Amygdala (tissue), 56 donors: ENCODE measurements at regions not wholly inside any gene's neighbourhood (a gene's known extent, or its start where the extent isn't known, plus 50 kb on each side); places are given as distances from the start of the nearest gene placed in this dataset.

Source experiments
- DNase-seq, 56 donors: peaks; one replicate each; lab custom pipeline; 2025; lab: John Stamatoyannopoulos, UW

DNA sequence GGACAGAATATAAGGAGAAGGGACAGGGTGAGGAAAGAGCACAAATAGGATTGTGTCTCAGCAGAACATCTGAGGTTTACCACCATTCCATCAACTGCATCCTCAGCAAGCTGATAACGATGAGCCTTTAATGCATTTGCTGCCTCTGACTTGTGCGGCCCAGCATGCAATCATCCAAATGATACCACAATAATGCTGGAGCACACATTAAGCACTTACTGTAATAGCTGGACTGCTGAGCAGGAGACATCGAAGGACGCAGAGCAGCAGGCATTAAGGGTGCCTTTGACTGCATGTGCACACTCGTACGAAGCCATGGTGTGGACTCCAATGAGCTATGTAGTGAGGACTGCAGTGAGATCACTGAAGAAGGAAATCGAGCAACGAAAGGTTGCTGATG lies 469.4 kb downstream of the FOXO1 start:
- DNase-seq = no peak

DNA sequence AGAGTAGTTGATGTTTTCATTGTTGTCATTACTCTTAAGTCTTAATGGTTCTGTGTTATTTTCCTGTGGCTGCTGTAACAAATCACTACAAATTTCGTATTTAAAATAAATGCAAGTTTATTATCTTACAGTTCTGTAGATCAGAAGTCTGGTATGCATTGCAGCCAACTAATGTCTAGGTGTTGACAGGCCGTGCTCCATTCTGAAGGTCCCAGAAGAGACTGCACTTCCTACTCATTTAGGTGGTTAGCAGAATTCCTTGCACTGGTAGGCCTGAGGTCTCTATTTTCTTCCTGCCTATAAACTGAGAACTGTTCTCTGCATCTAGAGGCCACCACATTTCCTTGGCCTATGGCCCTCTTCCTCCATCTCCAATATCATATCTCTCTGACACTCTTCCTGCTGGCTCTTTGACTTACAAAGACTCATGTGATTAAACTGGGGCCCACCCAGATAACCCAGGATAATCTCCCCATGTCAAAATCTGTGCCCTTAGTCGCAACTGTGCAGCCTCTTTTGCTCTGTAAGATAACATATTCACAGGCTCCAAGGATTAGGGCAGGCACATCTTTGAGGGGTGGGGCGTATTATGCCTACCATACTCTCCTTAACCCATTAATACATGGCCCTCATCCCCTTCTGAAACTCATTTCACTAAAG lies 468.4 kb downstream of the FOXO1 start:
- no peak for DNase-seq

DNA sequence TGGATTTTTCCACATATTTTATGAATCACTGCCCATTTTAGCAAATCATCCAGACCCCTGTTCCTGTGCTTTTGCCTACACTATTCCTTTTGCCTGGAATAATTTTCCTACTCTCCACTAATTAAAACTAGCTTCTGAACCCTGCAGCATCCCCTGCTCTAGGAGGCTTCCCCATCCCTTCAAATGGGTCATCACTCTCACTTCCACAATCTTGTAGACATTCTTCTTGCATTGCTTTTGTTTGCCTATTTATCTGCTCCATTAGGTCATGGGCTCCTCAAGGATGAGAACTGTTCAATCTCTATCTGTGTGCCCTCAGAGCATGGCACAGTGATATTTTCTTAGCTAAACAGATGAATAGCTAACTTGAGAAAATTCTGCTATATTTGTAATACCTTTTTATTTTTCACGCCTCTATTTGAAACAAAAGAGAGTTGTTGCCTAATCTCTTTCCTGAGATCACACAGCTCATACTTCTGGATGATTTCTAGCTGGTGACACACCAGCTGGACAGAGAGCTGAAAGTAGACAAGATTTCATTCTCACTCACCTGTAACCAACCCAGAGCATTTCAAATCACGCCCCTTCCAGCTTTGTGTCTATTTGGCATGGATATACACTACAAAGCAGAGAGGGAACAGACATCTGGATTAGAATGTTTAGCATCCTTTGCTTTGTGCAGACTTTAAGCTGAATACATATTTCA lies 466.0 kb downstream of the FOXO1 start:
- no peak for DNase-seq

DNA sequence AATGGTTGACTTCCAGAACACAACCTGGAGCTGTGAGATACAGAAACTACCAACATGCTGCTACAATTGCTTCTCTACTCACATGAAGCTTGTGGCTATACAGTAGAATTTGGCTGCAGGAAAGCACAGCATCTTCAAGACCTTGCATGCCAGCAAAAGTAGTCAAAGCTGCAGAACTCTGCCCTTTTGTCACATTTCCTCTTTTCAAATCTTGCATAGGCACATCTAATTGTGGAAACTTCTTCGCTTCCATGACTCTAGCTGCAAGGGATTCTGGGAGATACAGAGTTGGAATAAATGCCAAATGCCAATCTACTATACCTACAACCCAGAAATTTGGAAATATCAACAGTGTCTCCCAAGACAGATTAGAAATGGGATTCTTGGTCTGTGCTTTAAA lies 462.2 kb downstream of the FOXO1 start:
- no peak for DNase-seq

DNA sequence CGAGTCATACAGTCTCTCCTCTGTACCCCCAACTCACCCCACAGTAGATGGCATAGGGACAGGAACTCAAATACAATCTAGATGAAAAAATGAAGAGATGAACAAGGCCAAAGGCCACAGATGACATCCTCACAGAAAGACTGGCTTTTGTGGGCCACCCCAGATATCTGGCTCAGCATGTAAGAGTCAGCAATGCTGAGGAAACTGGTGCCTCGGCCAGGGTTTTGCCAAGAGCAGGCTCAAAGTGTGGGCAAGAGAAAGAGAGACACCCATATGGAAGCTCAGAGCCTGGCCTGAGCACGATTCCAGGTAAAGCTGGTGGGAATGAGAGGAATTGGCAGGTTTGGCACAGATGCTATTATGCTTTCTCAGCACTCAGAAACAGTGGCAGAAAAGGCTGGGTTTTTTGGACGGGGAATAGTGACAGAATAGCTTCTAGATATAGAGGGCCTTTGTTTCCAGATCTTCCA lies 460.6 kb downstream of the FOXO1 start:
- DNase-seq = peak in 3 of 56 donors; percentile 7 to 35 (median 26)

DNA sequence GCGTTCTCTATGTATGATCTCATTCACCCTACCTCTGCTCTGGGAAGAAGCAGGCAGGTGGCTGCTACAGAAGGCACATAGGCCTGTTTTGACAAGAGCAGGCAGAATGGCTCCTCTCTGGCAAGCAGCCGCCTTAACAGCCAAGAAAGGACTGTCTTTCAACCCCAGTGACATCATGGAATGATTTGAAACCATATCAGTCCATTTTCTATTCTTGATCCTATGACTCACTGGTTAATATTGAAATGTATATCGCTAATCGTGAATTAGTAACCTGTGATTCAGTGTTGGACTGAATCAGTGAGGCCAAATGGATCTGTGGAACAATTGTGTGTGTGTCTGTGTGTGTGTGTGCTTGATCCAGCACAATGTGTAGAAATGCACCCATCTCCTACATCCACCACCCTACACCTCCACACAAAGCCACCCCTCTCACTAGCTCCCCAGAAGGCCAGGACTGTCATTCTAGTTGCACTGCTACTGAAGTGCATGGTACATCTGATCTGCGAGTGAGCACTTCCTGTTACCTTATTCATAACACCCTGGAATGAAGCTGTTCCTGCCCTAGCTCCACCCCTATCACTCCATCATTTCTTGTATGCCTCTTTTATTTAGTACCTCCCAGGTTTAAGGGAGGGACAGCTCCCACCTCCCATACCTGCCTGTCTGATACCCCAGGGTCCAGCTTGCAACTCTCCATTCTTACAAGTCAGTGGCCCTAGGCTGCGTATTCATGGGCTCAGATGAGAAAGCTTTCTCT lies 460.0 kb downstream of the FOXO1 start:
- DNase-seq = peak in 3 of 56 donors; percentile 23 to 65 (median 37)

DNA sequence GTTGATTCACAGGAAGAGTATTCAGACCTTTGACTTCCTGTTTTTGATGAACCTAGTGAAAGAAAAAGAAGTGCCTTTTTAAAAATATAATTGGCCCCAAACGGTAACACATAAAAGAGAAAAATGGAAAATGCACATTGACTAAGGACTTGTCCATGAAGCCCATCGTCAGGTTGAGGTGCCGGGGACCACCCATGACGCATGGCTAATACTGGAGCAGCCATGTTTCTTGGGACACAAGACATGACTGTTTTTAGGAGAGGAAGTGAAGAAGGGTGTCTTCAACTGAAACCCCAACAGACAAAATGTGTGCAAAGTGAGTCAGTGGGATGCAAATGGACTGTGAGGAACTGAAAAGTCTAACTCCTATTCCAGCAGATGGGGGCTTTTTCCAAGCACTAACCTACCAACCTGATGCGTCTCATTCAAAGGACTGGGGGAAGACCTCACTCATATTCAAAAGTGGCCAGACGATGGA lies 459.4 kb downstream of the FOXO1 start:
- no peak for DNase-seq

DNA sequence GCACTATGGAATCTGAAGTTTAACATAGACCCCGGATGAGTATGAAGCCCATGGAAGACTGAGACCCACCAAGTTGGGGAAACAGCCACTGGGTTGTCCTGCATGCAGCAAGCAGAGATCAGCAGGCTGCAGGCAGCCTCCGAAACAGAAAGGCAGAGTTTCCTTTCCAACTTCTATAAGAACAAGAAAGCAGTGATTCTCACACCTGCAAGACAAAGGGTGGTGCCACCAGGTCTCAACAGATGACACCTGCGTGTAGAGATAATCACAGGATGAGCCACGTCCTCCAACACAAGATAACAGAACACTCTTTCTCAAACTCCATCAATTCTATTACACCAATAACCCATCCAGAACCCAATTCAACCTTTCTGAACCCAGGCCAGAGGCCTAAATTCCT lies 457.9 kb downstream of the FOXO1 start:
- no peak for DNase-seq

DNA sequence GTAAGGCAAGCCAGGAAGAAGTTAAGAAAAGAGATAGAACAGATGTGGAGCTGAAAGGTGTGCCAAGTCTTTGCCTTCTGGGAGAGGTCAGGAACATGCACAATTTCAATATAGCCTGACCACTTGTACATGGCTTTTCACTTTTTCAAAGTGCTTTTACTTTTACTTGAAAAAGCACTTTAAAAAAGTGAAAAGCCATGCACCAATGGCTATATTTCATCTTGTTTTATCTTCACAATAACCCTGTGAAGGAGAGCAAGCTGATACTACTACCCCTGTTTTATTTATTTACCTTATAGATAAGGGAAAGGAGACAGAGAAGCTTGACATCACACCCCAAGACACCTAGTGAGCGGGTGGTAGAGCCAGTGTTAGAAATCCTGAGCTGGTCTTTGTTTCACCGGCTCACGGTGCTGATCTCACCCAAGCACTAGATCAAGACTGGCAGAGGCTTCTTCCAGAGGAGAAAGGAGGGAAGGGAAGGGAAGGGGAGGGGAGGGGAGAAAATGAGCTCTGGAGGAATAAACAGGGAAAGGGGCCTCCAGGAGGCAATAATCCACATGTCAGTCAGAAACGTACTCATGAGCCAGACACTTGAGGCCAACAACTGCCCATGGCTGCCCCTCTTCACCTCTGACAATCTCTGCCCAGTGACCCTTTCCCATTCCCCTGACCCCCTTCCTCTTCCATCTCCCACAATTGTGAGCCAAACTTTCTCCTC lies 455.4 kb downstream of the FOXO1 start:
- no peak for DNase-seq

DNA sequence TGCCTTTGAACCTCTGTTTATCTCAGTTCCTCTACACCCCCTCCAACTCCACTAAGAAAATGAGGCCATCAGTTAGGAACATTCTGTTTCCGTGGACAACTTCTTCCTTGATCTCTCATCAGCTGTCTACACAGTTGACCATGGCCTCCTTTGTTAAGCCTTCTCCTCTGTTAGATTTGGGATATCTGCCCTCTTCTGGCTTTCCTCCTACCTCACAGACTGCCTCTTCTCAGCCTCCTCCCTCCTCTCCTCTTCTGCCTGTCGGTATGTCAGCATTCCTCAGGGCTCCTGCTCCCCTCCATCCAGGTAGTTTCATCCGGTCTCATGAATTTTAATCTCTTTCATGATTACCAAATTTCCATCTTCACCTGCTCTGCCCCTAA lies 454.9 kb downstream of the FOXO1 start:
- no peak for DNase-seq

DNA sequence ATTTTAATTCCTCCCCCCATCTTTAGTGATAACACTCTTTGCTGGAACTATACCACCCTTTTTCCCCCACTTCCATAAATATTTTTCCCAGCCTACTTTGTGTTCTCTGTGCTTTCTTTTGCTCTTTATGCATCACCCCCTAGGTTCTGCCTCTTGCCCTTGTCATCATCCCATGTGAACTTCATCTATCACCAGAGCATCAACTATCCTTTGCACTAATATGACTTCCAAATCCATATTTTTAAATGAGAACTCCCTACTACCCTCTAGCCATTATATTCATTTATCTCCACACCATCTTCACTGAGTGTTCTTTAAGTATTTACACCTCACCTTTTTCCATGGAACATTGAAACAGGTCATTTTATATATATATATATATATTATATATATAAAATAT lies 452.7 kb downstream of the FOXO1 start:
- DNase-seq = no peak

DNA sequence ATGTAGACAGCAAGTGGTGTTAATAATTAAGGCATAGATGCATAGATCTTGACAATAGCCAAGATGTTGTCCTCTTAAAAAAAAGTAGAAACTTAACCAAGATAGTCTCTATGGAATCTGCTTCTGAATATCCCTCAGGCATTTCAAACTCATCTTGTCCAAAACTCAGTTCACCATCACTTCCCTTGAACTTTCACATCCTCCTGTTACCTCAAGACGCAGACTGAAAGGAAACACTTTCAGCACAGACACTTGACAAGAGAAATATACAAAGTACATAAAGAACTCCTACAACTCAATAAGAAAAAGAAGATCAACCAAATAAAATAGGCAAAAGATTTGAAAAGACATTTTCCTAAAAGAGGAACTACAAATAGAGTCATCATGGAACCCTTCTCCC lies 451.1 kb downstream of the FOXO1 start:
- DNase-seq = no peak

DNA sequence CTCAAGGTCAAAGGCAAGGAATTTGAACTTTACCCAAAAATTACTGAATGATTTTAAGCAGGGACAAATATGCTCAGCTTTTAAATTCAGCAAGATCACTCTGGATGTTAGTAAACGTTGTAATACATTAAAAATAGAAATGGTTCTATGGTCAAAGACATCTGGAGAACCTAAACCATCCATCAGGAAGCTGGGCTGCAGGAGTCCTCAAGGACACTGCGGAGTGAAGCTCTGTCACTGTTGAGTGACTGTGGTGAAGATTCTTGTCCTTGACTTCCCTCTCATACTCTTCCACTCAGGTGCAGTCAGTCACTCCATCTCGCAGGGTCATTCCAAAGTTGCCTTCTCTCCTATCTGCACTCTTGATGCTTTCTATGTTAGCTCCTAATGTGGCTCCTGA lies 450.7 kb downstream of the FOXO1 start:
- no peak for DNase-seq

DNA sequence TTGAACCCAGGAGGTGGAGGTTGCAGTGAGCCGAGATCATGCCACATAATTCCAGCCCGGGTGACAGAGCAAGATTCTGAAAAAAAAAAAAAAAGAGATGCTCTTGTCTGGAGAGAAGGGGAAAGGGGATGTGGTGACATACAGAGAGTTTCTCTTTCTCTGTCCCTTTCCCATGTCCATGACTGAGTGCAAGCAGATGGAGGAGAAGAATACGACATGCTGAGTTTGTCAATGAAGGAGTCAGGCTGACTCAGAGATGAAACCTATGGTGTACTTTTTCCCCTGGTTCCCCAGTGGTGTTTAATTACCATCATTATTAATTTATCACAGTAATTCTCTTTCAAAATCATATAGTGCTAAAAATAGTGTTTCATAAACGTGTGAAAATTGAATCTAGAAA lies 448.8 kb downstream of the FOXO1 start:
- no peak for DNase-seq

DNA sequence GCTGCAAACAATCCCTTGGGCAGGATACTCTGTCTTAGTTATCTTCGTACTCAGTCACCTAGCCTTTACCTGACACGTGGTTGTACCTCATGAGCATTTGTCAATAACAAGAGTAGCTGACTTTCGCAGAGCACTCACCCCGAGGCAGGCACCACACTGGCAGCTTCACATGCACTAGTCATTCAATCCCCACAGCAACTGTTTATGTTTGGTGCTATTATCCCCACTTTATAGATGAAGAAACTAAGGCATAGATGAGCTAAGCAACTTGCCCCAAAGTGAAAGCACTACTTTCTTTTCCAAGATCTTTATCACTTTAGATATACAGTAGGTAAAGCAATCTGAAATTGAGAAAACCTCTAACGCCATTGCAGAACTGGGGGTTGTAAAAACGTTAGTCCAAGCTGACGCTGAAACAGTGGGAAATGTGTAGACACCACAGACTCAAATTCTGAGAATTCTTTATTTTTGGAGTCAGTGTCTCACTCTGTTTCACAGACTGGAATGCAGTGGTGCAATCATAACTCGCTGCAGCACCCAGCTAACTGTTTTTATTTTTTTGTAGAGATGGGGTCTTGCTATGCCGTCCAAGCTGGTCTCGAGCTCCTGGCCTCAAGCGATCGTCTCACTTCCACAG lies 446.0 kb downstream of the FOXO1 start:
- DNase-seq = no peak

DNA sequence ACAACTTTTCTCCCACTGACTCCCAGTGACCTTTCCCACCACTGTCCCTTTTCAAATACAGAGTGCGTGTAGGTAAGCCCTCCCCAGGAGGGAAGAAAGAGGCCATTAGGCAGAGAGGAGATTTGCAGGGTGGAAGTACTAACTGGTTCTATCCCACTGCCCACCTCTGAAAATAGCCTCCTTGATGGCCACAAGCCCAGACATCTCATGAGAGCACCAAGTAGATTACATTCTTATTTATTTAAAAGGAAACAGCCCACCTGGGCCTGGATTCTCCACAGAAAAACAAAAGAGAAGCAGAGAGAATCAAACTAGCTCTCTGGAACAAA lies 445.3 kb downstream of the FOXO1 start:
- DNase-seq = no peak

DNA sequence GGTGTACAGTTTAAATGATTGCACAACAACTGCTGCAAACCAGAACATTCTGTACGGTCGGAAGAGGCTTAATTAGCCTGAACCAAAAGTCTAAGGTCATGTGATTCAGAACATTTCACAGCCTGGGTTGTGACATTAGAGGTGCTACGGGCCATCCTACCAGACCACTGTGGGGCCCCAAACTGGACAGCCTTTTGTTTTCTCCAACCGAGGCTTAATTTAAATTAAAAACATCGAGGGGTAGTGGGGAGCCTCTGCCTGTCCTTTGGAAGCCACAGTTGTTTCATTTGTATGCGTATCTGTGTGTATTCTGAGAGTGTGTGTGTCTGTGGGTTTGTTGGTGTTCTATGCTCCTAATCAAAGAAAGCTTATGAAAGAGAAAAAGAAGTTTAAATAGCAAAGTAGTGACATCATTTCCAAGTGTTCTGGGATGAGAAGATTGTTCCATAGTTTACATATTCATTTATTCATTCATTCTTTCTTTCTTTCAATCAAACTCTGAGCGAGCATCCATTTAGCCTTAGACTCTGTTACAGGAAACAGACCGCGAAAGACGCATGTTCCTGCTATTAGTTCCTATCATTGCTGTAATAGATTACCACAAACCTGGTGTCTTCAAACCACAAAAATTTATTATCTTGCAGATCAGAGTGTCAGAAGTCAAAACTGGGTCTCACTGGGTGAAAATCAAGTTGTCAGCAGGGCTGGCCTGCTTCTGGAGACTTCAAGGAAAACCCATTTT lies 444.8 kb downstream of the FOXO1 start:
- DNase-seq = no peak

DNA sequence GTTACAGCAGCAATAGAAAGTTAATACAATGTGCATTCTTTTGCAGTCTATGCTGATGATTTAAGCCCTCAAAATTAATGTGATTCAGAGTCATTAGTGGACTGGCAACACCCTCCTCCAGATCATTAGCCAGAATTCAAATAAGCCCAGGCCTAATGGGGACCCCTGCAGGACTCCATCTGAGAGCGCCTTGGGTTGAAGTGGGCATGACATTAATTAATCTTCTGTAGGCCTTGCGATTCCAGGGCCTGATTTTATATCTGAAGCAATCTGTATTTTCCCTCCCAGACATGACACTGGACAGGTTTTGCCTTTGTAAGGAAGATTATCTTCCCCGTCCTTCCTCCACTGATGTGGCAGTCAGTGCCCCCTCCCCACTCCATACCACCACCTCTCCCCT lies 442.9 kb downstream of the FOXO1 start:
- no peak for DNase-seq

DNA sequence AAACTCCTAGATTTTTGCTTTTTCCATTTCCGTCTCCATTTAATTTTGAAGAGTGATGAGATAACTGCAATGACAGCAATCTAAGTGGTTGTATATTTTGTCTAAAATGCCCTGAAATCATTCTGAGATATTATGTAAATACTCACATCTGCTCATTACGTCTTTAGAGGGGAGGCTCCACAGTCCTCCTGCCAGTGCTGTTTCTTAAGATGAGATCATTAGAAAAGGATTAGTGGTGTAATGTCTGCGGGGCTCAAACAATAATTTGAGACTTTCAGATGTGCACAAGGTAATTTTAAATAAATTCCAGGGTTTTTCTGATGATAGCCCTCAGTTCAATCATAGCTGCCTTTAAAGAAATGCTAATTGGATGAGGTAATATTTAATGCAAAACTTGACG lies 437.9 kb downstream of the FOXO1 start:
- no peak for DNase-seq

DNA sequence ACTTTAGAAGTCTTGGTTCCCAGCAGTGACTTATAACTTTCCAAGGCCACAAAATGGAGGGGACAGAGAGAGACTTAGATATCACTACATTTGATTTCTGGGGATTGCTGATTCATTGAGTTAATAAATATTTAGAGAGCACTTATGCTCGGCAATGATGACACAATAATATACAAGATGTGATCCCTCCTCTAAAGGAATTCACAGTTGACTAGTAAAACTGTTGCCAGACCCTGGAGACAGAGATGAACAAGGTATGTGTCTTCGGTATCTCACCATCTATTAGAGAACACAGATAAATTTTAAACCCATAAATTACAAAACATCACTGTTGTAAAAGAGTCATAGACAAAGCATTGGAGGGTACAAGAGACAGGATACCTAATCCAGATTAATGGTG lies 437.5 kb downstream of the FOXO1 start:
- no peak for DNase-seq
